ENCODE measurements at regions not wholly inside any gene's neighbourhood (a gene's known extent, or its start where the extent isn't known, plus 50 kb on each side); places are given as distances from the start of the nearest gene placed in this dataset.

- TF ChIP-seq ZNF184 (tag by site-specific recombination; IDR thresholded peaks at IDR 0.05), result no peak
- TF ChIP-seq ZEB2 (tag by site-specific recombination; IDR thresholded peaks at IDR 0.05), result no peak
- no peak for TF ChIP-seq CTCF (tag by site-specific recombination; IDR thresholded peaks at IDR 0.05)
- no peak for TF ChIP-seq ZNF121 (tag by site-specific recombination; IDR thresholded peaks at IDR 0.05)
- no peak for TF ChIP-seq KLF16 (tag by site-specific recombination; IDR thresholded peaks at IDR 0.05)
- no peak for TF ChIP-seq ZNF140 (tag by site-specific recombination; IDR thresholded peaks at IDR 0.05)
- TF ChIP-seq, protein P1, sequence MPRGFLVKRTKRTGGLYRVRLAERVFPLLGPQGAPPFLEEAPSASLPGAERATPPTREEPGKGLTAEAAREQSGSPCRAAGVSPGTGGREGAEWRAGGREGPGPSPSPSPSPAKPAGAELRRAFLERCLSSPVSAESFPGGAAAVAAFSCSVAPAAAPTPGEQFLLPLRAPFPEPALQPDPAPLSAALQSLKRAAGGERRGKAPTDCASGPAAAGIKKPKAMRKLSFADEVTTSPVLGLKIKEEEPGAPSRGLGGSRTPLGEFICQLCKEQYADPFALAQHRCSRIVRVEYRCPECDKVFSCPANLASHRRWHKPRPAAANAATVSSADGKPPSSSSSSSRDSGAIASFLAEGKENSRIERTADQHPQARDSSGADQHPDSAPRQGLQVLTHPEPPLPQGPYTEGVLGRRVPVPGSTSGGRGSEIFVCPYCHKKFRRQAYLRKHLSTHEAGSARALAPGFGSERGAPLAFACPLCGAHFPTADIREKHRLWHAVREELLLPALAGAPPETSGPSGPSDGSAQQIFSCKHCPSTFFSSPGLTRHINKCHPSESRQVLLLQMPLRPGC (tag by site-specific recombination; IDR thresholded peaks at IDR 0.05), result no peak
- no peak for TF ChIP-seq BCL11A (tag by site-specific recombination; IDR thresholded peaks at IDR 0.05; ENCODE audit: low read depth)
Measured at GRCh38 chr1:234938924-234939323, 189.7 kb downstream of the TOMM20 start.

All from HEK293 (cell line).